BLaER1 treated with 17β-estradiol and CSF1 and Interleukin-3, amounts not matched to agents 10 nM and 100 nM (cell line): ENCODE measurements at regions not wholly inside any gene's neighbourhood (a gene's known extent, or its start where the extent isn't known, plus 50 kb on each side); places are given as distances from the start of the nearest gene placed in this dataset.

Experiments used
- H3K27ac ChIP-seq, 11 experiments: shearing (Covaris generic); formaldehyde crosslinking; 2 replicates each; pipeline ENCODE4 v1.8.1; 2022
- H3K27me3 ChIP-seq, 11 experiments: shearing (Covaris generic); formaldehyde crosslinking; 2 replicates each; pipeline ENCODE4 v1.8.1; 2022
- H3K36me3 ChIP-seq, 11 experiments: shearing (Covaris generic); formaldehyde crosslinking; 2 replicates each; pipeline ENCODE4 v1.8.1; 2022
- H3K4me1 ChIP-seq, 10 experiments: shearing (Covaris generic); formaldehyde crosslinking; 2 replicates each; pipeline ENCODE4 v1.8.1; 2022
- H3K4me2 ChIP-seq, 11 experiments: shearing (Covaris generic); formaldehyde crosslinking; 2 replicates each; pipeline ENCODE4 v1.8.1; 2022
- H3K4me3 ChIP-seq, 10 experiments: shearing (Covaris generic); formaldehyde crosslinking; 2 replicates each; pipeline ENCODE4 v1.8.1; 2022
- H3K9ac ChIP-seq, 11 experiments: shearing (Covaris generic); formaldehyde crosslinking; 2 replicates each; pipeline ENCODE4 v1.8.1; 2022
- H3K9me3 ChIP-seq, 11 experiments: shearing (Covaris generic); formaldehyde crosslinking; replicated peaks in 1 of 11; 2 replicates each; pipeline ENCODE4 v1.8.1; 2022
- H4K20me1 ChIP-seq, 11 experiments: shearing (Covaris generic); formaldehyde crosslinking; 2 replicates each; pipeline ENCODE4 v1.8.1; 2022
- Cebpa-rat ChIP-seq, 11 experiments: shearing (Covaris generic); IDR thresholded peaks; 2 replicates each; pipeline ENCODE4 v1.8.1; 2022

GRCh38 chr17:72413077-72414031 is 292.5 kb downstream of the SOX9 start:
- Histone ChIP-seq H3K36me3 (peaks cover 0 to 8% (median 3%) of the 10 kb centered on the region in 11 experiments; a peak in 8 of 22 replicates), H3K9ac (no peak overlapping the region), H4K20me1 (no peaks in the 10 kb centered on the region), H3K27me3 (no peaks in the 10 kb centered on the region), H3K9me3 (peaks cover 15 to 18% (median 17%) of the 10 kb centered on the region in 11 experiments), H3K4me3 (no peak overlapping the region), H3K4me2 (peak overlapping the region in 2 of 11 experiments; percentile 78 to 86; a peak in 2 of 22 replicates), H3K4me1 (peaks cover 31 to 46% (median 41%) of the 10 kb centered on the region in 10 experiments), H3K27ac (no peak overlapping the region)
- no peak for TF ChIP-seq Cebpa-rat (IDR thresholded peaks at IDR 0.05)

GRCh38 chr17:72414032-72414396 is 293.2 kb downstream of the SOX9 start:
- Histone ChIP-seq H3K4me1 (peaks cover 30 to 39% (median 34%) of the 10 kb centered on the region in 10 experiments), H3K9ac (no peak overlapping the region), H3K9me3 (peaks cover 21 to 24% (median 23%) of the 10 kb centered on the region in 11 experiments), H3K4me2 (peak overlapping the region in 6 of 11 experiments; percentile 59 to 86 (median 80); a peak in 9 of 22 replicates), H3K4me3 (no peak overlapping the region), H4K20me1 (no peaks in the 10 kb centered on the region), H3K27me3 (no peaks in the 10 kb centered on the region), H3K27ac (no peak overlapping the region), H3K36me3 (peaks cover 0 to 13% (median 3%) of the 10 kb centered on the region in 11 experiments; a peak in 8 of 22 replicates)
- no peak for TF ChIP-seq Cebpa-rat (IDR thresholded peaks at IDR 0.05)

GRCh38 chr17:72414967-72415853 is 294.4 kb downstream of the SOX9 start:
- Histone ChIP-seq H3K27me3 (no peaks in the 10 kb centered on the region), H3K9ac (peak overlapping the region in 9 of 11 experiments; percentile 43 to 69 (median 54); a peak in 14 of 22 replicates), H4K20me1 (no peaks in the 10 kb centered on the region), H3K4me3 (peak overlapping the region in 3 of 10 experiments; percentile 3 to 22 (median 11); a peak in 1 of 20 replicates), H3K4me2 (peak overlapping the region; percentile 59 to 87 (median 79)), H3K36me3 (peaks cover 0 to 13% (median 3%) of the 10 kb centered on the region in 11 experiments; a peak in 8 of 22 replicates), H3K4me1 (peaks cover 39 to 48% (median 42%) of the 10 kb centered on the region in 10 experiments), H3K27ac (peak overlapping the region in 10 of 11 experiments; percentile 41 to 82 (median 72); a peak in 20 of 22 replicates), H3K9me3 (peaks cover 21 to 25% (median 23%) of the 10 kb centered on the region in 11 experiments)
- TF ChIP-seq Cebpa-rat (IDR thresholded peaks at IDR 0.05), result no peak

- peak overlapping the region; percentile 59 to 87 (median 79) for H3K4me2 ChIP-seq
- TF ChIP-seq Cebpa-rat (IDR thresholded peaks at IDR 0.05), result no peak
Measured at GRCh38 chr17:72416054-72416675, 295.3 kb downstream of the SOX9 start.

GRCh38 chr17:72416905-72417304 is 296.1 kb downstream of the SOX9 start:
- H3K27ac ChIP-seq, result peak overlapping the region in 7 of 11 experiments; percentile 65 to 82 (median 74); a peak in 14 of 22 replicates
- H3K4me1 ChIP-seq, result peaks cover 55 to 65% (median 59%) of the 10 kb centered on the region in 10 experiments
- H3K9me3 ChIP-seq, result peaks cover 21 to 25% (median 23%) of the 10 kb centered on the region in 11 experiments

More at GRCh38 chr17:72416054-72416675, 295.3 kb downstream of the SOX9 start:
- H3K27ac ChIP-seq, result peak overlapping the region in 10 of 11 experiments; percentile 41 to 82 (median 72); a peak in 21 of 22 replicates
- H3K27me3 ChIP-seq, result no peaks in the 10 kb centered on the region
- peaks cover 48 to 57% (median 51%) of the 10 kb centered on the region in 10 experiments for H3K4me1 ChIP-seq
- peak overlapping the region in 3 of 10 experiments; percentile 3 to 11 (median 7); a peak in 2 of 20 replicates for H3K4me3 ChIP-seq
- H3K9ac ChIP-seq, result peak overlapping the region in 10 of 11 experiments; percentile 31 to 69 (median 54); a peak in 15 of 22 replicates
- H3K9me3 ChIP-seq, result peaks cover 21 to 25% (median 23%) of the 10 kb centered on the region in 11 experiments
- H4K20me1 ChIP-seq, result no peaks in the 10 kb centered on the region
- H3K36me3 ChIP-seq, result peaks cover 0 to 13% (median 3%) of the 10 kb centered on the region in 11 experiments; a peak in 8 of 22 replicates

GRCh38 chr17:72417627-72418026 is 296.8 kb downstream of the SOX9 start:
- no peak overlapping the region for H3K4me2 ChIP-seq
- H3K4me3 ChIP-seq, result peak overlapping the region in 2 of 10 experiments; percentile 6 to 7; a peak in 2 of 20 replicates
- H3K9ac ChIP-seq, result no peak overlapping the region
- H3K36me3 ChIP-seq, result peaks cover 0 to 13% (median 3%) of the 10 kb centered on the region in 11 experiments; a peak in 8 of 22 replicates
- TF ChIP-seq Cebpa-rat (IDR thresholded peaks at IDR 0.05), result no peak
- H3K27me3 ChIP-seq, result no peaks in the 10 kb centered on the region
- peaks cover 55 to 72% (median 63%) of the 10 kb centered on the region in 10 experiments for H3K4me1 ChIP-seq
- peaks cover 21 to 25% (median 23%) of the 10 kb centered on the region in 11 experiments for H3K9me3 ChIP-seq
- H3K27ac ChIP-seq, result no peak overlapping the region
- H4K20me1 ChIP-seq, result no peaks in the 10 kb centered on the region

More at GRCh38 chr17:72416905-72417304, 296.1 kb downstream of the SOX9 start:
- peak overlapping the region in 2 of 10 experiments; percentile 9 to 14; a peak in 1 of 20 replicates for H3K4me3 ChIP-seq
- TF ChIP-seq Cebpa-rat (IDR thresholded peaks at IDR 0.05), result no peak
- peak overlapping the region; percentile 59 to 87 (median 79) for H3K4me2 ChIP-seq
- H4K20me1 ChIP-seq, result no peaks in the 10 kb centered on the region
- peak overlapping the region in 5 of 11 experiments; percentile 45 to 69 (median 60); a peak in 6 of 22 replicates for H3K9ac ChIP-seq
- H3K27me3 ChIP-seq, result no peaks in the 10 kb centered on the region
- H3K36me3 ChIP-seq, result peaks cover 0 to 13% (median 3%) of the 10 kb centered on the region in 11 experiments; a peak in 8 of 22 replicates

- Histone ChIP-seq H3K4me3 (no peak overlapping the region), H3K27me3 (no peaks in the 10 kb centered on the region), H3K9me3 (peaks cover 21 to 25% (median 23%) of the 10 kb centered on the region in 11 experiments), H3K4me1 (peaks cover 48 to 70% (median 63%) of the 10 kb centered on the region in 10 experiments), H4K20me1 (no peaks in the 10 kb centered on the region), H3K27ac (peak overlapping the region in 9 of 11 experiments; percentile 3 to 59 (median 35); a peak in 11 of 22 replicates), H3K9ac (peak overlapping the region in 2 of 11 experiments; percentile 1 to 10; a peak in 2 of 22 replicates), H3K36me3 (peaks cover 0 to 13% (median 3%) of the 10 kb centered on the region in 11 experiments; a peak in 8 of 22 replicates), H3K4me2 (peak overlapping the region; percentile 65 to 85 (median 76))
- TF ChIP-seq Cebpa-rat (IDR thresholded peaks at IDR 0.05), result no peak
Measured at GRCh38 chr17:72419866-72420774, 299.3 kb downstream of the SOX9 start.
